Trophoblast cell (in vitro differentiated cells and primary cell): ENCODE measurements at regions not wholly inside any gene's neighbourhood (a gene's known extent, or its start where the extent isn't known, plus 50 kb on each side); places are given as distances from the start of the nearest gene placed in this dataset.

ENCODE experiments used
- DNase-seq, 2 donors: peaks; one replicate each; pipeline ENCODE4 v3.0.0-alpha.2; 2016
- H2AFZ ChIP-seq: 2 replicates; pipeline ENCODE4 v1.6.1; 2013; ENCODE audit warnings: low read length, moderate library complexity, mild to moderate bottlenecking; ENCODE audit not compliant: insufficient read depth, poor library complexity
- H2AK5ac ChIP-seq: 2 replicates; pipeline ENCODE4 v1.6.1; 2013; ENCODE audit warnings: mild to moderate bottlenecking, low read length
- H2BK120ac ChIP-seq: 2 replicates; pipeline ENCODE4 v1.6.1; 2013; ENCODE audit warnings: low read length, mild to moderate bottlenecking, moderate library complexity; ENCODE audit not compliant: insufficient read depth, poor library complexity
- H2BK12ac ChIP-seq: 2 replicates; pipeline ENCODE4 v1.6.1; 2013; ENCODE audit warnings: mild to moderate bottlenecking, low read length, moderate library complexity
- H2BK5ac ChIP-seq: 2 replicates; pipeline ENCODE4 v1.6.1; 2013; ENCODE audit warnings: low read length, low read depth, moderate library complexity, mild to moderate bottlenecking; ENCODE audit not compliant: poor library complexity
- H3K14ac ChIP-seq: 2 replicates; pipeline ENCODE4 v1.6.1; 2013; ENCODE audit warnings: mild to moderate bottlenecking, low read length
- H3K18ac ChIP-seq: 2 replicates; pipeline ENCODE4 v1.6.1; 2013; ENCODE audit warnings: mild to moderate bottlenecking, low read length
- H3K23ac ChIP-seq: 2 replicates; pipeline ENCODE4 v1.6.1; 2013; ENCODE audit warnings: low read length
- H3K27ac ChIP-seq: 2 replicates; pipeline ENCODE4 v1.5.1; 2013; ENCODE audit warnings: low read depth, mild to moderate bottlenecking, inconsistent platforms, low read length, moderate library complexity
- H3K27me3 ChIP-seq: 2 replicates; pipeline ENCODE4 v1.6.1; 2013; ENCODE audit warnings: inconsistent platforms, mild to moderate bottlenecking, low read length, moderate library complexity; ENCODE audit not compliant: insufficient read depth
- H3K36me3 ChIP-seq, 2 experiments: 1 replicate in 1 of 2; 2 replicates in 1 of 2; pipeline ENCODE4 v1.6.1; 2013; ENCODE audit warnings: low read length in 2 of 2, mild to moderate bottlenecking in 2 of 2, moderate library complexity in 1 of 2; ENCODE audit not compliant: insufficient read depth in 2 of 2, control insufficient read depth in 1 of 2
- H3K4ac ChIP-seq: 2 replicates; pipeline ENCODE4 v1.6.1; 2013; ENCODE audit warnings: low read depth, mild to moderate bottlenecking, low read length, moderate library complexity
- H3K4me1 ChIP-seq, 2 experiments: 1 replicate in 1 of 2; 2 replicates in 1 of 2; pipeline ENCODE4 v1.6.1; 2013; ENCODE audit warnings: low read length in 2 of 2, mild to moderate bottlenecking in 2 of 2, moderate library complexity in 1 of 2; ENCODE audit not compliant: insufficient read depth in 2 of 2, control insufficient read depth in 1 of 2
- H3K4me2 ChIP-seq: 2 replicates; pipeline ENCODE4 v1.6.1; 2013; ENCODE audit warnings: inconsistent platforms, mild to moderate bottlenecking, low read length, moderate library complexity
- H3K4me3 ChIP-seq: 2 replicates; pipeline ENCODE4 v1.5.1; 2013; ENCODE audit warnings: mild to moderate bottlenecking, low read depth, low read length, inconsistent platforms
- H3K79me1 ChIP-seq: one replicate; pipeline ENCODE4 v1.6.1; 2013; ENCODE audit warnings: low read length
- H3K79me2 ChIP-seq: 2 replicates; pipeline ENCODE4 v1.6.1; 2013; ENCODE audit warnings: low read length, mild to moderate bottlenecking; ENCODE audit not compliant: control insufficient read depth, insufficient read depth, poor library complexity
- H3K9ac ChIP-seq: 2 replicates; pipeline ENCODE4 v1.6.1; 2013; ENCODE audit warnings: mild to moderate bottlenecking, low read length
- H3K9me3 ChIP-seq: 2 replicates; pipeline ENCODE4 v1.6.1; 2013; ENCODE audit warnings: low read depth, mild to moderate bottlenecking, control low read depth, inconsistent platforms, low read length; ENCODE audit not compliant: insufficient read depth
- H4K12ac ChIP-seq: 2 replicates; pipeline ENCODE4 v1.6.1; 2013; ENCODE audit warnings: low read depth, mild to moderate bottlenecking, low read length, moderate library complexity
- H4K8ac ChIP-seq: 2 replicates; pipeline ENCODE4 v1.6.1; 2013; ENCODE audit warnings: low read depth, mild to moderate bottlenecking, low read length, moderate library complexity
- H4K91ac ChIP-seq: one replicate; pipeline ENCODE4 v1.6.1; 2013; ENCODE audit warnings: low read depth, mild to moderate bottlenecking, low read length, moderate library complexity
- WGBS: extraction: QIAGEN DNeasy Blood & Tissue Kit; methylation state at CpG from one replicate; pipeline ENCODE4 v1.1.7; 2013; ENCODE audit warnings: missing lambda C conversion rate; ENCODE audit not compliant: insufficient read length, insufficient coverage; ENCODE audit errors: extremely low coverage; 5-methylcytosine and 5-hydroxymethylcytosine counted together

DNA sequence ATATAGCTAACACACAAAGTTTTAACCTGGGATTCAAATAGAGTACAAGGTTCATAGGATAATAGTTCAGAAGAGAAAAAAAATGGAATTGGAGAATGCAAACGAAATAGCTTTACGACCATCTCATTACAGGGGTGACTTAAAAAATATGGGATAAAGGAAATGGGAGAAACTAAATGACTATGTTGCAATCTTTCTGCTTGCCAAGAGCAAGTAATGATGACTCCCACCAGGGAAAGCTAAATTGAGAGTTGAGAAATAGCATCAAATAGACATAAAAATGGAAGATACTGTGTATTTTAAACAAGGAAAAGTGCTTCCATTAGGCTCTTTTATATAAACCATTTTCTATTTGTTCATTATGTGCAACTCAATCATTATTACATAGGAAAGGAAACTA, 155.7 kb upstream of the ATXN7L3B start:
- Histone ChIP-seq H2BK120ac (no peak overlapping the region), H3K79me1 (no peaks in the 10 kb centered on the region), H3K4ac (no peak overlapping the region), H3K4me3 (no peak overlapping the region), H4K91ac (no peak overlapping the region), H4K12ac (no peak overlapping the region), H3K23ac (no peak overlapping the region), H3K4me1 (no peaks in the 10 kb centered on the region), H2BK5ac (no peak overlapping the region), H3K9me3 (no peaks in the 10 kb centered on the region), H3K36me3 (no peaks in the 10 kb centered on the region), H3K4me2 (no peak overlapping the region), H4K8ac (no peak overlapping the region), H3K27ac (no peak overlapping the region), H2BK12ac (no peak overlapping the region), H3K14ac (no peak overlapping the region), H3K18ac (no peak overlapping the region), H2AK5ac (no peak overlapping the region), H2AFZ (no peak overlapping the region), H3K79me2 (no peaks in the 10 kb centered on the region), H3K27me3 (no peaks in the 10 kb centered on the region), H3K9ac (no peak overlapping the region)
- DNase-seq, result no peak
- no CpG with 5 or more reads among the region's 2 CpGs for WGBS

DNA sequence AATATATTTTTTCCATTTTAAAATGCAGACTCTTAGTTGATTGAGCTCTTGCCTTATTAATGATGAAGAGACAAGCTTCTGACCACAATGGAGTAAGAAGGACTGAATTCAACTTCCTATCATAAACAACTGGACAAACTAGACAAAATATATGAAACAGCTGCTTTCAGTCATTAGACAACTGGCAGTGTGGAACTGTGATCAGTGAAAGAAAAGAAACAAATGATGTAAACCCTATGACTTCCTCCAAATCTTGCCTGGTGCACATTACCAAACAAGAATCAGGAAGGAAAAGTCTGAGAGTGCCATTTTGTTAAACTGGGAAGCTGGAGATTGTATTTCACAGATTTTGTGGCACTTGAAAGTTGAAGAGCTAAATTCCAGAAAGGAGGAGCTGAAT, 154.7 kb upstream of the ATXN7L3B start:
- Histone ChIP-seq H4K91ac (no peak overlapping the region), H3K4me3 (no peak overlapping the region), H2BK5ac (no peak overlapping the region), H3K4me2 (no peak overlapping the region), H3K27me3 (no peaks in the 10 kb centered on the region), H2AK5ac (no peak overlapping the region), H2BK12ac (no peak overlapping the region), H3K9ac (no peak overlapping the region), H3K14ac (no peak overlapping the region), H4K8ac (no peak overlapping the region), H2AFZ (no peak overlapping the region), H3K79me1 (no peaks in the 10 kb centered on the region), H3K4me1 (no peaks in the 10 kb centered on the region), H2BK120ac (no peak overlapping the region), H3K23ac (no peak overlapping the region), H3K36me3 (no peaks in the 10 kb centered on the region), H3K9me3 (no peaks in the 10 kb centered on the region), H3K27ac (no peak overlapping the region), H3K18ac (no peak overlapping the region), H4K12ac (no peak overlapping the region), H3K79me2 (no peaks in the 10 kb centered on the region), H3K4ac (no peak overlapping the region)
- DNase-seq, result no peak

DNA sequence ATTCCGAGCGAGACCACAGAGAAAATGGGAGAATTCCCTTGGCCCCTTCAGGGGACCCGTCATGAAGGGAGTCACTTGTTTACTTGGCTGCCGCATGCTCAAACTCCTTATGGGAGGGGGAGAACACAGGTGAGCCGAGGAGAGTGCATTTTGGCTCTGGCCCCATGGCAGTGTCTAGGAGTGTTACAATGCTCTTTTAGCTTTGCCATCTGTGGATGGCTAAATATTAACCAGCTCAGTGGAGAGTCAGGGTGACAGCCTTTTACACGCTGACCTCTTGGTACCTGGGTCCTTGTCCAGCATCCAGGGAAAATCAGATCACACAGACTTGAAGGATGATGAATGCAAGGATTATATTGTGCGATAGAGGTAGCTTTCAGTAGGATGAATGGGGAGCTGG, 146.4 kb upstream of the ATXN7L3B start:
- no peak overlapping the region for H3K4ac ChIP-seq
- no peak overlapping the region for H4K8ac ChIP-seq
- H3K27me3 ChIP-seq, result no peaks in the 10 kb centered on the region
- no CpG with 5 or more reads among the region's 7 CpGs for WGBS
- no peak overlapping the region for H3K4me2 ChIP-seq
- H3K18ac ChIP-seq, result no peak overlapping the region
- no peak overlapping the region for H3K27ac ChIP-seq
- no peak overlapping the region for H3K9ac ChIP-seq
- no peak overlapping the region for H3K23ac ChIP-seq
- H2BK5ac ChIP-seq, result no peak overlapping the region
- no peak overlapping the region for H3K14ac ChIP-seq
- H4K12ac ChIP-seq, result no peak overlapping the region
- DNase-seq, result no peak
- H2AFZ ChIP-seq, result no peak overlapping the region
- H3K79me2 ChIP-seq, result no peaks in the 10 kb centered on the region
- no peaks in the 10 kb centered on the region for H3K79me1 ChIP-seq
- no peak overlapping the region for H2BK120ac ChIP-seq
- no peak overlapping the region for H2BK12ac ChIP-seq
- no peaks in the 10 kb centered on the region for H3K4me1 ChIP-seq
- no peaks in the 10 kb centered on the region for H3K36me3 ChIP-seq
- peaks cover 2% of the 10 kb centered on the region for H3K9me3 ChIP-seq
- H4K91ac ChIP-seq, result no peak overlapping the region
- no peak overlapping the region for H3K4me3 ChIP-seq
- H2AK5ac ChIP-seq, result no peak overlapping the region

DNA sequence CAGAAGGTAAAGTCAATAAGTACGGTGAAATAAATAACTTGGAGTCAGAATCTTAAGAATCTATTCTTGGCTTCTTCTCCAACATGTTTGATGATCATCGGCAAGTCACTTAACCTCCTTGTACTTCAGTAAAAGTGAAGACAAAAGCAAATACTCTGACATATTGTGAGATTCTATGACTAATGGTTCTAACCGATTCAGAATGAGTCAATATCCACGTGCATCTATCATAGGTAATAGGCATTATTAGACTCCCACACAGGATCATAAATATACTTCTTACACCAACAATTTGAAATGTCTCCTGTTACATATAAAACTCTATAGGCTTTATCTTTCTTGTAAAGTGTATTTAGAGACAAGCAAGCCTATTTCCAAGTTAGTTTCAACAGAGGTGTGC, 144.4 kb upstream of the ATXN7L3B start:
- H3K4me3 ChIP-seq, result no peak overlapping the region
- no peak overlapping the region for H4K8ac ChIP-seq
- H2AK5ac ChIP-seq, result no peak overlapping the region
- no peaks in the 10 kb centered on the region for H3K79me1 ChIP-seq
- H3K27ac ChIP-seq, result no peak overlapping the region
- peaks cover 2% of the 10 kb centered on the region for H3K9me3 ChIP-seq
- H2BK5ac ChIP-seq, result no peak overlapping the region
- H3K23ac ChIP-seq, result no peak overlapping the region
- no peak overlapping the region for H4K91ac ChIP-seq
- no peak overlapping the region for H4K12ac ChIP-seq
- H2BK120ac ChIP-seq, result no peak overlapping the region
- H2AFZ ChIP-seq, result no peak overlapping the region
- no peak overlapping the region for H3K14ac ChIP-seq
- H3K4me2 ChIP-seq, result no peak overlapping the region
- no CpG with 5 or more reads among the region's 4 CpGs for WGBS
- H3K9ac ChIP-seq, result no peak overlapping the region
- H2BK12ac ChIP-seq, result no peak overlapping the region
- no peak overlapping the region for H3K18ac ChIP-seq
- no peak for DNase-seq
- H3K36me3 ChIP-seq, result no peaks in the 10 kb centered on the region
- no peaks in the 10 kb centered on the region for H3K27me3 ChIP-seq
- H3K4me1 ChIP-seq, result no peaks in the 10 kb centered on the region
- no peaks in the 10 kb centered on the region for H3K79me2 ChIP-seq
- H3K4ac ChIP-seq, result no peak overlapping the region

DNA sequence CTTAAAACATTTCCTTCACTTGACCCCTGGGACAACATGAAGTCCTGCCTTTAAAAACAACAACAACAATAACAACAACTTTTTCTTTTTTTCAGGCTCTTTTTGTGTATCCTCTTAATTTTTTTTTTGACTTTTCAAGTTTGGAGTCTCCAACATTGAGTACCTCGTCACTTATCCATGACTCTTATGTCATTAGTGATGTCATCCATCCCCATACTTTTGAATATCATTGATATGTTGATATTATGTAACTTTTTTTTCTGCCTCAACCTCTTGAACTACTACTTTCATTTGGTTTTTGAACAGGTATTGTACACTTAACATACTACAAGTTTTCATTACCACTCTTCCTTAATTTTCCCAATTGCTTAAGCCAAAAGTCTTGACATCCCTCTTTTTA, 143.0 kb upstream of the ATXN7L3B start:
- Histone ChIP-seq H2BK12ac (no peak overlapping the region), H3K14ac (no peak overlapping the region), H3K23ac (no peak overlapping the region), H4K12ac (no peak overlapping the region), H3K79me2 (no peaks in the 10 kb centered on the region), H3K9me3 (peaks cover 2% of the 10 kb centered on the region), H2AFZ (no peak overlapping the region), H4K8ac (no peak overlapping the region), H3K9ac (no peak overlapping the region), H4K91ac (no peak overlapping the region), H3K4me2 (no peak overlapping the region), H3K36me3 (no peaks in the 10 kb centered on the region), H3K4me1 (no peaks in the 10 kb centered on the region), H3K27me3 (no peaks in the 10 kb centered on the region), H3K4ac (no peak overlapping the region), H3K4me3 (no peak overlapping the region), H3K18ac (no peak overlapping the region), H3K79me1 (no peaks in the 10 kb centered on the region), H3K27ac (no peak overlapping the region), H2BK120ac (no peak overlapping the region), H2AK5ac (no peak overlapping the region), H2BK5ac (no peak overlapping the region)
- WGBS, result no CpG with 5 or more reads among the region's 1 CpG
- no peak for DNase-seq
